RWPE1 (cell line): ENCODE measurements at regions not wholly inside any gene's neighbourhood (a gene's known extent, or its start where the extent isn't known, plus 50 kb on each side); places are given as distances from the start of the nearest gene placed in this dataset.

Experiments used
- CTCF ChIA-PET: fragments of 350-600 bp; sonication (Branson Sonifier 250); formaldehyde crosslinking; extraction: SDS; loops from one replicate; lab custom pipeline; 2021; lab: Yijun Ruan, JAX
- POLR2A ChIA-PET: fragments of 400-600 bp; formaldehyde crosslinking; extraction: SDS; loops from one replicate; lab custom pipeline; 2020; ENCODE audit warnings: antibody characterized with exemption; ENCODE audit not compliant: low non-redundant PET; lab: Yijun Ruan, JAX
- DNase-seq: peaks from one replicate; pipeline ENCODE4 v3.0.0; 2012; ENCODE audit warnings: low spot score
- H3K27ac ChIP-seq: fragments of 450-650 bp; 2 replicates; pipeline ENCODE4 v1.5.1; 2017
- TF ChIP-seq, protein P1 (sequence below): fragments of 450-650 bp; conservative IDR thresholded peaks from 2 replicates; pipeline ENCODE4 v1.5.1; 2017; ENCODE audit warnings: low read depth, mild to moderate bottlenecking

DNA sequence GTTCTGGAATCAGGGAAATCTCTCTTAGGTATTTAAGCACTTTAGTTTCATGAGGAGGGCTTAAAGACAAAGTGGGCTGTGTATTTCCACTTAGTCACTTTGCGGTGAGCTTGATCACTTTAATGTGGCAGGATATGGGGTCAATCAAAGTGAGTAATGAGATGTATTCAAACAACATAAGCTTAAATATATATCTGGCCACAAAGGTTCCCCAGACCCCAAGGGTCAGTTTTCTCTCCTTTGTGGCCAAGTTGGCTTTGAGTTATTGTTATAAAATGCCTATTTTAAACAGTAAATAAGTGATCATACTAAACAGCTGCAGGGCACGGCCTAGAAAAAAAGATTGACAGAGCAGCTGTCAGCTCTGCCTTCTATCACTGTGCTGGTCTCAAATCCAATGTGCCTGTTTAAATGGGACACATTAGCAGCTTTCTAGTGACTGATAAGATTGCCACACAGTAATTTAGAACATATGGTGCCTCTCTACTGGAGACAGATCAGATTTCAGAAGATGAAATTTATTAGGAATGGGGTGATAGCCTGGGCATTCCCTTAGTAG, 363.9 kb downstream of the AGTPBP1 start:
- H3K27ac ChIP-seq = no peak overlapping the region
- TF ChIP-seq, protein P1, sequence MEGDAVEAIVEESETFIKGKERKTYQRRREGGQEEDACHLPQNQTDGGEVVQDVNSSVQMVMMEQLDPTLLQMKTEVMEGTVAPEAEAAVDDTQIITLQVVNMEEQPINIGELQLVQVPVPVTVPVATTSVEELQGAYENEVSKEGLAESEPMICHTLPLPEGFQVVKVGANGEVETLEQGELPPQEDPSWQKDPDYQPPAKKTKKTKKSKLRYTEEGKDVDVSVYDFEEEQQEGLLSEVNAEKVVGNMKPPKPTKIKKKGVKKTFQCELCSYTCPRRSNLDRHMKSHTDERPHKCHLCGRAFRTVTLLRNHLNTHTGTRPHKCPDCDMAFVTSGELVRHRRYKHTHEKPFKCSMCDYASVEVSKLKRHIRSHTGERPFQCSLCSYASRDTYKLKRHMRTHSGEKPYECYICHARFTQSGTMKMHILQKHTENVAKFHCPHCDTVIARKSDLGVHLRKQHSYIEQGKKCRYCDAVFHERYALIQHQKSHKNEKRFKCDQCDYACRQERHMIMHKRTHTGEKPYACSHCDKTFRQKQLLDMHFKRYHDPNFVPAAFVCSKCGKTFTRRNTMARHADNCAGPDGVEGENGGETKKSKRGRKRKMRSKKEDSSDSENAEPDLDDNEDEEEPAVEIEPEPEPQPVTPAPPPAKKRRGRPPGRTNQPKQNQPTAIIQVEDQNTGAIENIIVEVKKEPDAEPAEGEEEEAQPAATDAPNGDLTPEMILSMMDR = no peak
- ChIA-PET CTCF (interaction anchor here (0.6 kb wide), 1 partner anchor 8 kb away, joined by 3 read pairs; no protein-coding TSS in a partner anchor), POLR2A (no interaction called here)
- no peak for DNase-seq

DNA sequence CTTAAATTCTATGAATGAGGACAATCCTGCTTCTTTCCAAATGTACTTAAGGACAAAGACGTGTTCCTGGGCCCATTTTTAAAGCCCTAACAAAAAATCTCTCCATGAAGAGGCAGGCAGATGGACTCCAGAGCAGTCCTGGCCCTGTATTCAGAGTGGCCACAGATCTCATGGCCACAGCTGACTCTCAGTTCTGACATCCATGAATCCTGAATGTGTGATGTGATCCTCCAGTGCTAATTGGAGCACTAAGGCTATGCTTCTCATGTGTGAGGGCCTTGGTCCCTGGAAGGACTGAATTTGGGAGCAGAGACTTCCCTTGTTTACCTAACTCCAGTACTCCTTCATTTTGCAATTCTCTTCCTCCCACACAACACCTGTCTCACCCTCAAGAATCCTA, 373.0 kb downstream of the AGTPBP1 start:
- DNase-seq = no peak
- ChIA-PET POLR2A (no interaction called here), CTCF (no interaction called here)
- H3K27ac ChIP-seq = no peak overlapping the region
- TF ChIP-seq, protein P1 = no peak

DNA sequence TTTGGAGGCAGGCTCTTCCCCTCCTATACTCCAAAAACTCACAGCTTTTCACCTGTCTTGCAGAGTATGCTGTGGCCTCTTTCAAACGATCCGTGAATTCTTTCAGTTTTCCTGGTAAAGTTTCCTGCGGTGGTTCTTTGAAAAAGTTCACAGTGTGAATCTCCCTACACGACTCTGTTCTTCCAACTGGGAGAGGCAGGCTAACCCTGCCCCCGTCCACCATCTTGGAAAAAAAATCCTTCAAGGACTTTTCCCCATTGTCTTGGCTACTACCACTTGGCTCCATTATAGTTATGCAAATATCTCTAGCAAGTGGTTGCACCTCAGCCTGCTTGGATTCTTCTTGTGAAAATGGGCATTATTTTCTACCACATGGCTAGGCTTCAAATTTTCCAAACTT, 382.6 kb downstream of the AGTPBP1 start:
- no peak overlapping the region for H3K27ac ChIP-seq
- TF ChIP-seq, protein P1 = no peak
- ChIA-PET POLR2A (no interaction called here), CTCF (no interaction called here)
- DNase-seq = no peak

DNA sequence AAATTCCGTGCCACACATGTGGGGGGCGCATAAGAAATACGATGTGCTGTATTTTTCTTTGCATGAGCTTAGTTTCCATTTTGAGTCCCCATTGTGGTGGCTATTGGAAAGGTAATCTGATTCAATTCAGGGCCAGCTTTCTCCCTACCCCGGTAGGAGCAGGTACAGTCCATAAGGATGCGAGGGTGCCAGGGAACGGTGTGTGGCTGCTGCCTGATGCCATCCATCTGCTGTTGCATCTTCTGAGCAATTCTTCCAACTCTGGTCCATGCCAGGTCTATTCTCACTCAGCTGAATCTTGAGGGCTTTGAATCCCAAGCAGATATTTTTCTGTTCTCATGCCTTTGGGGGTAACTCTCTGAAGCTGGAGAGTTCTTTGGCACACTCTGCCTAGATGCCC, 392.7 kb downstream of the AGTPBP1 start:
- TF ChIP-seq, protein P1 = no peak
- no peak overlapping the region for H3K27ac ChIP-seq
- CTCF ChIA-PET = no interaction called here
- no peak for DNase-seq
- POLR2A ChIA-PET = no interaction called here

DNA sequence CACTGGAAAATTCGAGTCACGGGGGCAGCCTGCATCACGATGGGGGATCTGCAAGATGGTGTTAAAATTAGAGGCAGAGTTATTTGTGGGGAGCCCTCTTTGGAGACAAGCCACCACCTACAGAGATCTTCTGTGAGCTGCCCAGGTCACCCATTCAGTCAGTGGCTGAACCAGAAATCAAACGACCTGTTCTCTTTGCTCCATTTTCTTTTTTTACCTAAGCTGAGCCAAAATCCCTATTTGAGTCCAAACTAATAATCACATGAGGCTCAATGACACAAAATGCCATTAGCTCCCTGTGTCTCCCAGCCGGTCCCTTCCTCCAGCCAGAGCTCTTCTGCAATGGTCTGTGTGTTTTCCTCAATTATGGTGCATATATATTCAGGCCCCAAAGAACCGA, 394.2 kb downstream of the AGTPBP1 start:
- TF ChIP-seq, protein P1 = no peak
- POLR2A ChIA-PET = interaction anchor here (0.6 kb wide), 1 partner anchor 123 kb away, joined by 3 read pairs; no protein-coding TSS in a partner anchor
- CTCF ChIA-PET = interaction anchor here (0.7 kb wide), 1 partner anchor 26 kb away, joined by 4 read pairs; no protein-coding TSS in a partner anchor
- DNase-seq = no peak
- no peak overlapping the region for H3K27ac ChIP-seq

DNA sequence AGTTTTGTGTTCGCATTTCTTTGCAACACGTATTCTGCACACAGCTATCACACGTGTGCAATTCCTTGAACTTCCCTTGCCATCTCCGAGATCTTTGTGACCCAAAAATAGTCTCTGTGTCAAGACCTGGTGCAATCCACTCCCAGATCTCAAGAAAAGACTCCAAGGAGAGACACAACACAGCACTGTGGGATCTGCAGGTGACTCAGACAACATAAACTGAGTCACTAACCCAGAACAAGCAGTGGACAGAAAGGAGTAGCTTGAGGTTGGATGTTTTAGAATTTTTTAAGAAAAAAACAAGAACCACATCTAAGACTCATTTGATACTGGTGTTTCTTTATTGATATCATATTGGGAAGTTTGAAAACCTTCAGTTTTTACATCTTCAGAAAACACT, 396.9 kb downstream of the AGTPBP1 start:
- POLR2A ChIA-PET = no interaction called here
- CTCF ChIA-PET = interaction anchor here (0.8 kb wide), 1 partner anchor 266 kb away, joined by 5 read pairs; no protein-coding TSS in a partner anchor

More for the DNA sequence above, 396.9 kb downstream of the AGTPBP1 start:
- TF ChIP-seq, protein P1 = no peak
- no peak overlapping the region for H3K27ac ChIP-seq
- DNase-seq = peak; percentile 21
